ENCODE measurements at regions not wholly inside any gene's neighbourhood (a gene's known extent, or its start where the extent isn't known, plus 50 kb on each side); places are given as distances from the start of the nearest gene placed in this dataset.
"Not testable (repeated sequence)": the region's sequence is repeated elsewhere in the genome, so short reads cannot be mapped to it uniquely, and the experiment has no call there.

DNA sequence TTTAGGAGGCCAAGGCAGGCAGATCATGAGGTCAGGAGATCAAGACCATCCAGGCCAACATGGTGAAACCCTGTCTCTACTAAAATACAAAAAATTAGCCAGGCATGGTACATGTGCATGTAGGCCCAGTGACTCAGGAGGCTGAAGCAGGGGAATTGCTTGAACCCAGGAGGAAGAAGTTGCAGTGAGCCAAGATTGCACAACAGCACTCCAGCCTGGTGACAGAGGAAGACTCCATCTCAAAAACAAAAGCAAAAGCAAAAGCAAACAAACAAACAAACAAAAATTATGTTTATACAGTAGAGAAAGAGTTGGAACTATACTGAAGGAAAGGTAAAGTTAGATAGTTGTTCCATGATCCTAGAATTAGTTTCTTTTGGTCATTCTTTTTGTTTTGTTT lies 564.9 kb upstream of the GRID2 start:
- TF ChIP-seq, protein P1, sequence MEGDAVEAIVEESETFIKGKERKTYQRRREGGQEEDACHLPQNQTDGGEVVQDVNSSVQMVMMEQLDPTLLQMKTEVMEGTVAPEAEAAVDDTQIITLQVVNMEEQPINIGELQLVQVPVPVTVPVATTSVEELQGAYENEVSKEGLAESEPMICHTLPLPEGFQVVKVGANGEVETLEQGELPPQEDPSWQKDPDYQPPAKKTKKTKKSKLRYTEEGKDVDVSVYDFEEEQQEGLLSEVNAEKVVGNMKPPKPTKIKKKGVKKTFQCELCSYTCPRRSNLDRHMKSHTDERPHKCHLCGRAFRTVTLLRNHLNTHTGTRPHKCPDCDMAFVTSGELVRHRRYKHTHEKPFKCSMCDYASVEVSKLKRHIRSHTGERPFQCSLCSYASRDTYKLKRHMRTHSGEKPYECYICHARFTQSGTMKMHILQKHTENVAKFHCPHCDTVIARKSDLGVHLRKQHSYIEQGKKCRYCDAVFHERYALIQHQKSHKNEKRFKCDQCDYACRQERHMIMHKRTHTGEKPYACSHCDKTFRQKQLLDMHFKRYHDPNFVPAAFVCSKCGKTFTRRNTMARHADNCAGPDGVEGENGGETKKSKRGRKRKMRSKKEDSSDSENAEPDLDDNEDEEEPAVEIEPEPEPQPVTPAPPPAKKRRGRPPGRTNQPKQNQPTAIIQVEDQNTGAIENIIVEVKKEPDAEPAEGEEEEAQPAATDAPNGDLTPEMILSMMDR (conservative IDR thresholded peaks at IDR 0.05 in 1 of 2, IDR thresholded peaks at IDR 0.05 in 1 of 2; ENCODE audit: low read depth in 1 of 2, low read length in 2 of 2), result not testable (repeated sequence)
- not testable (repeated sequence) for TF ChIP-seq EZH2 (IDR thresholded peaks at IDR 0.05; ENCODE audit: low read length, missing control alignments)
